Gastroesophageal sphincter (tissue), 3 donors: ENCODE measurements at regions not wholly inside any gene's neighbourhood (a gene's known extent, or its start where the extent isn't known, plus 50 kb on each side); places are given as distances from the start of the nearest gene placed in this dataset.

ENCODE experiments used
- POLR2A ChIP-seq, 2 donors: fragments of 450-650 bp; IDR thresholded peaks; one replicate each; pipeline ENCODE4 v1.6.1; 2017; ENCODE audit warnings: antibody characterized with exemption in 2 of 2, mild to moderate bottlenecking in 2 of 2, moderate library complexity in 1 of 2
- TF ChIP-seq, protein P1 (sequence below), 4 experiments: fragments of 200-600 bp in 2 of 4; fragments of 450-650 bp in 2 of 4; sonication (generic) in 1 of 4; IDR thresholded peaks; one replicate each; pipeline ENCODE4 v1.5.1; 2017 to 2019; ENCODE audit warnings: antibody characterized with exemption in 4 of 4, mild to moderate bottlenecking in 2 of 4, moderate library complexity in 2 of 4

- TF ChIP-seq, protein P1, sequence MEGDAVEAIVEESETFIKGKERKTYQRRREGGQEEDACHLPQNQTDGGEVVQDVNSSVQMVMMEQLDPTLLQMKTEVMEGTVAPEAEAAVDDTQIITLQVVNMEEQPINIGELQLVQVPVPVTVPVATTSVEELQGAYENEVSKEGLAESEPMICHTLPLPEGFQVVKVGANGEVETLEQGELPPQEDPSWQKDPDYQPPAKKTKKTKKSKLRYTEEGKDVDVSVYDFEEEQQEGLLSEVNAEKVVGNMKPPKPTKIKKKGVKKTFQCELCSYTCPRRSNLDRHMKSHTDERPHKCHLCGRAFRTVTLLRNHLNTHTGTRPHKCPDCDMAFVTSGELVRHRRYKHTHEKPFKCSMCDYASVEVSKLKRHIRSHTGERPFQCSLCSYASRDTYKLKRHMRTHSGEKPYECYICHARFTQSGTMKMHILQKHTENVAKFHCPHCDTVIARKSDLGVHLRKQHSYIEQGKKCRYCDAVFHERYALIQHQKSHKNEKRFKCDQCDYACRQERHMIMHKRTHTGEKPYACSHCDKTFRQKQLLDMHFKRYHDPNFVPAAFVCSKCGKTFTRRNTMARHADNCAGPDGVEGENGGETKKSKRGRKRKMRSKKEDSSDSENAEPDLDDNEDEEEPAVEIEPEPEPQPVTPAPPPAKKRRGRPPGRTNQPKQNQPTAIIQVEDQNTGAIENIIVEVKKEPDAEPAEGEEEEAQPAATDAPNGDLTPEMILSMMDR (IDR thresholded peaks at IDR 0.05) = no peak
- no peak for TF ChIP-seq POLR2A (IDR thresholded peaks at IDR 0.05)
These were observed 865.1 kb upstream of the CNTN5 start for GRCh38 chr11:98155696-98156095.
